DND-41 (cell line): ENCODE measurements at regions not wholly inside any gene's neighbourhood (a gene's known extent, or its start where the extent isn't known, plus 50 kb on each side); places are given as distances from the start of the nearest gene placed in this dataset.

Experiments
- ATAC-seq: fragments of 200-7000 bp; cut with Tn5 transposase; 3 replicates; pipeline ENCODE4 v1.9.1; 2021; ENCODE audit warnings: low read depth; ENCODE audit not compliant: insufficient read depth
- DNase-seq: peaks from one replicate; pipeline ENCODE4 v3.0.0-alpha.2; 2020
- H2AFZ ChIP-seq: 2 replicates; pipeline ENCODE4 v1.6.0; 2012; ENCODE audit warnings: low read depth, low read length
- H3K27ac ChIP-seq: 2 replicates; pipeline ENCODE4 v1.5.1; 2012; ENCODE audit warnings: low read length, inconsistent platforms
- H3K27me3 ChIP-seq: fragments of 200-600 bp; sonication (generic); 2 replicates; pipeline ENCODE4 v1.6.0; 2012; ENCODE audit warnings: low read length, mild to moderate bottlenecking, inconsistent platforms; ENCODE audit not compliant: insufficient read depth, poor library complexity
- H3K36me3 ChIP-seq: 2 replicates; pipeline ENCODE4 v1.5.1; 2012; ENCODE audit warnings: low read length, inconsistent platforms; ENCODE audit not compliant: insufficient read depth
- H3K4me1 ChIP-seq: 2 replicates; pipeline ENCODE4 v1.5.1; 2012; ENCODE audit warnings: mild to moderate bottlenecking, low read length; ENCODE audit not compliant: insufficient read depth
- H3K4me2 ChIP-seq: 2 replicates; pipeline ENCODE4 v1.6.0; 2012; ENCODE audit warnings: mild to moderate bottlenecking, moderate library complexity, low read length, inconsistent platforms; ENCODE audit not compliant: insufficient read depth
- H3K4me3 ChIP-seq, 2 experiments: fragments of 200-600 bp in 1 of 2; shearing (Covaris generic) in 1 of 2; 2 replicates each; pipeline ENCODE4 v1.5.1; 2012 to 2016; ENCODE audit warnings: inconsistent platforms in 2 of 2, low read length in 2 of 2, mild to moderate bottlenecking in 2 of 2, low read depth in 1 of 2, moderate library complexity in 1 of 2
- H3K79me2 ChIP-seq: 2 replicates; pipeline ENCODE4 v1.6.0; 2012; ENCODE audit warnings: low read length, inconsistent platforms; ENCODE audit not compliant: insufficient read depth
- H3K9ac ChIP-seq: 2 replicates; pipeline ENCODE4 v1.6.0; 2012; ENCODE audit warnings: low read depth, mild to moderate bottlenecking, inconsistent platforms, low read length, moderate library complexity
- H3K9me3 ChIP-seq: 2 replicates; pipeline ENCODE4 v1.5.1; 2012; ENCODE audit warnings: low read length, moderate library complexity, mild to moderate bottlenecking, inconsistent platforms; ENCODE audit not compliant: insufficient read depth, severe bottlenecking
- H4K20me1 ChIP-seq: 2 replicates; pipeline ENCODE4 v1.6.0; 2012; ENCODE audit warnings: low read length; ENCODE audit not compliant: insufficient read depth
- CTCF ChIP-seq: IDR thresholded peaks from 2 replicates; pipeline ENCODE4 v1.5.1; 2012; ENCODE audit warnings: borderline replicate concordance, low read length, moderate library complexity, mild to moderate bottlenecking; ENCODE audit not compliant: poor library complexity, severe bottlenecking; ENCODE audit errors: extremely low read depth
- EZH2 ChIP-seq: IDR thresholded peaks from 3 replicates; pipeline ENCODE4 v1.6.1; 2012; ENCODE audit warnings: borderline replicate concordance, low read depth, mild to moderate bottlenecking, moderate library complexity, low read length, inconsistent platforms; ENCODE audit not compliant: severe bottlenecking

- no peak for ATAC-seq
- Histone ChIP-seq H4K20me1 (no peaks in the 10 kb centered on the region), H3K4me2 (no peak overlapping the region), H3K79me2 (no peaks in the 10 kb centered on the region), H3K4me3 (no peak overlapping the region), H3K36me3 (no peaks in the 10 kb centered on the region), H3K4me1 (0 out of 2 replicates have a peak, but pooled peaks cover 2% of the 10 kb centered on the region), H3K27ac (no peak overlapping the region), H2AFZ (no peak overlapping the region), H3K9ac (no peak overlapping the region), H3K9me3 (no peaks in the 10 kb centered on the region), H3K27me3 (peaks cover 8% of the 10 kb centered on the region)
- DNase-seq: no peak
- no peak for TF ChIP-seq CTCF
- TF ChIP-seq EZH2: no peak
Measured at GRCh38 chr3:16069149-16069922, 105.1 kb upstream of the GALNT15 start.

GRCh38 chr3:16070707-16071106 is 103.8 kb upstream of the GALNT15 start:
- H3K9me3 ChIP-seq: no peaks in the 10 kb centered on the region
- H3K79me2 ChIP-seq: no peaks in the 10 kb centered on the region
- DNase-seq (no peak), ATAC-seq (no peak)
- H3K4me2 ChIP-seq: no peak overlapping the region
- no peak overlapping the region for H3K4me3 ChIP-seq
- no peaks in the 10 kb centered on the region for H4K20me1 ChIP-seq
- no peaks in the 10 kb centered on the region for H3K4me1 ChIP-seq
- H3K27me3 ChIP-seq: peaks cover 8% of the 10 kb centered on the region
- no peak overlapping the region for H3K27ac ChIP-seq
- H3K36me3 ChIP-seq: no peaks in the 10 kb centered on the region
- H2AFZ ChIP-seq: no peak overlapping the region
- no peak for TF ChIP-seq CTCF
- TF ChIP-seq EZH2: no peak
- no peak overlapping the region for H3K9ac ChIP-seq

- H3K9ac ChIP-seq: no peak overlapping the region
- DNase-seq (no peak), ATAC-seq (no peak)
- H2AFZ ChIP-seq: no peak overlapping the region
- TF ChIP-seq EZH2: no peak
- no peak for TF ChIP-seq CTCF
- H3K4me1 ChIP-seq: no peaks in the 10 kb centered on the region
- H3K36me3 ChIP-seq: no peaks in the 10 kb centered on the region
- peaks cover 8% of the 10 kb centered on the region for H3K27me3 ChIP-seq
- no peak overlapping the region for H3K4me3 ChIP-seq
- H3K9me3 ChIP-seq: no peaks in the 10 kb centered on the region
- H3K27ac ChIP-seq: no peak overlapping the region
- no peaks in the 10 kb centered on the region for H3K79me2 ChIP-seq
- H3K4me2 ChIP-seq: no peak overlapping the region
- H4K20me1 ChIP-seq: no peaks in the 10 kb centered on the region
Measured at GRCh38 chr3:16071206-16071605, 103.3 kb upstream of the GALNT15 start.
